ENCODE measurements at regions not wholly inside any gene's neighbourhood (a gene's known extent, or its start where the extent isn't known, plus 50 kb on each side); places are given as distances from the start of the nearest gene placed in this dataset.

DNA sequence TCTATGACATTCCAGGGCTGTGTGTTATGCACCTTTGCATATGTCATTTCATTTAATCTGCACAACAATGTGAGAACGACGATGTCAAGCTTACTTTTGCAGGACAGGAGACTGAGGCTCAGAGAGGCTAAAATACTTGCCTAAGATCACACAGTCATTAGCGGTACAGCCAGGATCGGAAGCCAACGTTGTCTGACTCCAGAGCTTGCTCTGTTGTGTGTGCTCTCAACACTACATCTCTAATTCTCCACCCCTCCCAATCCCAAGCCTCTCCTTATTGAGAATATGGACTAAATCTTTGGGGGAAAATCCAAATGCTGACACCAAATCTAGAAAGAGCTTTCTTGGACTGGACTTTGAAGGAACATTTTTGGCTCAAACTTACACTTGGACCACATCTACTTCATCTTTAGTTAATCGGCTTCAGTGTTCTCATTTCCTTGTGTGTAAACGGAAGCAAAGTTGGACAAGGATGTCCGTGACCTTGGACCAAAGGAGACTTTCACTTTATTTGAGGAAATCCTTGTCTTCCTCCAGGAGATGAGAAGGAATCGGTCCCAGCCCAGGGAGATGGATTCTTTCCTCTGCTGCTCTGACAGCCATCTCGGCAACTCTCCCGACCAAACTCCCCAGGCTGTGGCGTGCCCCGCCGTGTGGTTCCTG, 242.4 kb downstream of the LPIN1 start:
- H3K4me3 ChIP-seq (ENCODE audit: low read depth, low read length): no peak overlapping the region
- DNase-seq (ENCODE audit: low read depth): no peak
- TF ChIP-seq, protein P1, sequence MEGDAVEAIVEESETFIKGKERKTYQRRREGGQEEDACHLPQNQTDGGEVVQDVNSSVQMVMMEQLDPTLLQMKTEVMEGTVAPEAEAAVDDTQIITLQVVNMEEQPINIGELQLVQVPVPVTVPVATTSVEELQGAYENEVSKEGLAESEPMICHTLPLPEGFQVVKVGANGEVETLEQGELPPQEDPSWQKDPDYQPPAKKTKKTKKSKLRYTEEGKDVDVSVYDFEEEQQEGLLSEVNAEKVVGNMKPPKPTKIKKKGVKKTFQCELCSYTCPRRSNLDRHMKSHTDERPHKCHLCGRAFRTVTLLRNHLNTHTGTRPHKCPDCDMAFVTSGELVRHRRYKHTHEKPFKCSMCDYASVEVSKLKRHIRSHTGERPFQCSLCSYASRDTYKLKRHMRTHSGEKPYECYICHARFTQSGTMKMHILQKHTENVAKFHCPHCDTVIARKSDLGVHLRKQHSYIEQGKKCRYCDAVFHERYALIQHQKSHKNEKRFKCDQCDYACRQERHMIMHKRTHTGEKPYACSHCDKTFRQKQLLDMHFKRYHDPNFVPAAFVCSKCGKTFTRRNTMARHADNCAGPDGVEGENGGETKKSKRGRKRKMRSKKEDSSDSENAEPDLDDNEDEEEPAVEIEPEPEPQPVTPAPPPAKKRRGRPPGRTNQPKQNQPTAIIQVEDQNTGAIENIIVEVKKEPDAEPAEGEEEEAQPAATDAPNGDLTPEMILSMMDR (IDR thresholded peaks at IDR 0.05; ENCODE audit: control insufficient read depth, extremely low read depth, insufficient read depth): no peak

DNA sequence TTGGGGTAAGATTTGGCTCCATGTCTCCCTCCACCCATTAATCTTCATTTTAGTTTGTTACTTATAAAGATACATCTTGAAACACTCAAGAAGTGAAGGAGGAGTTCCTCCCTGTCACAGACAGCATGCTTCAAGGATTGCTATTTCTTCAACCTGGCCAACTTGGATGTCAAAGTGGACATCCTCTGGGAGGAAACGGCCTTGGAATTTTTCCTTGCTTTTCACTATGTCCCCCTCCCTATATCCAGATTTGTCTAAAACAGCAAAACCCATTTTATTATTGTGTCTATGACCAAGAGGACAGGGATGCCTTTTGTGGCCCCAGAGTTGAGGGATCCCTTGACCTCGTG, 242.9 kb downstream of the LPIN1 start:
- no peak overlapping the region for H3K4me3 ChIP-seq (ENCODE audit: low read depth, low read length)
- DNase-seq (ENCODE audit: low read depth): no peak
- TF ChIP-seq, protein P1 (IDR thresholded peaks at IDR 0.05; ENCODE audit: control insufficient read depth, extremely low read depth, insufficient read depth): no peak

DNA sequence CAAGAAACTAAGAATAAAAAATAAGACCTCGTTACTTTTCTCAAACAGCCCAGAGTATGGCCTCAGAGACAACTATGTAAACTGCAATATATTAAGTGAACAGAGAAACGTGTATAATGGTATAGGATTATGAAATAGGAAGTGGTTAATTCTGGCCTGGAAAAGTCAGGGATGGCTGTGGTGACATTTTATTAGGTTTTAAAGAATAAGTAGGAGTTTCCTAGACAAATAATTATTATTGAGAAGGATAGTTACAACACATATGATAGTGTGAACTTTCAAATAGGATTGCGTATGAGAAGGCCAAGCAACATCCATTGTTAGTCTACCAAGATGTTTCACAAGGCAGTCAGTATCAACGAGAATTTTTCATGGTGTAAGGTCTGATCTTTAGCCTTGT, 244.1 kb downstream of the LPIN1 start:
- TF ChIP-seq, protein P1 (IDR thresholded peaks at IDR 0.05; ENCODE audit: control insufficient read depth, extremely low read depth, insufficient read depth): no peak
- DNase-seq (ENCODE audit: low read depth): no peak
- no peak overlapping the region for H3K4me3 ChIP-seq (ENCODE audit: low read depth, low read length)

DNA sequence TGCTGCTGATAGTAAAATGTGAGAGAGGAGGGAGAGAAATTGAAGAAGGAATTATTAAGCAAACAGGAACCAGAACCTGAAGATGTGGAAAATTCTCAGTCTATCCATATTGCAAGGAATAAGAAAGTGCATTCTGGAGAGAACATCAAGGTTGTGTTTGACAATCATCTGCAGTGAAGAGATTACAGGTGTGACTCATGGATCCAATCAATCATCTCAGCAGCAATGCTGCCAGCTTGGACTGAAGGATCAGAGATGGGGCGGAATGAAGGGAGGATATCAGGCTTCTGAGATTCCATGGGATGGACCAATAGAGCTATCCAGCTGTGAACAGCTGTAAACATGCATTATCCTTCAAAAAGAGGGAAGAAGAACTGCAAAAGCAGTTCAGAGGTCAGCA, 247.3 kb downstream of the LPIN1 start:
- TF ChIP-seq, protein P1 (IDR thresholded peaks at IDR 0.05; ENCODE audit: control insufficient read depth, extremely low read depth, insufficient read depth): no peak
- DNase-seq (ENCODE audit: low read depth): no peak
- no peak overlapping the region for H3K4me3 ChIP-seq (ENCODE audit: low read depth, low read length)

DNA sequence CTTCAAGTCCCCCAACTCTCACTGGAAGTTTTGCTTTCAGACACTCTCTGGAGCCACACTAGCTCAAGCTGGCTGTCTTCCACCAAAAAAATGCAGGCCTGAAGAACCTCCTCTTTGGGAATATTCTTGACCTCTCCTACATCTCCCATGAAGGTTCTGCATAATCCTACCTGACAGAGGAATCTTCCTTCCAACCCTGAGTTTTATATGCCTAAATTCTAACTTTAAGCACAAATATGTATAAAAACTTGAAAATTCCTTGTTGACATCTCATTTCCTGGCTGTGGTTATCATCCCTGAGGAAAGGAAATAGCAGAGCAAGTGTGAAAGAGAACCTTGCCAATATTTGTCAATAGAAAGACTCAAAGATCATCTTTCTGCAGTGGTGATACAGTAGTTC, 249.0 kb downstream of the LPIN1 start:
- no peak for DNase-seq (ENCODE audit: low read depth)

DNA sequence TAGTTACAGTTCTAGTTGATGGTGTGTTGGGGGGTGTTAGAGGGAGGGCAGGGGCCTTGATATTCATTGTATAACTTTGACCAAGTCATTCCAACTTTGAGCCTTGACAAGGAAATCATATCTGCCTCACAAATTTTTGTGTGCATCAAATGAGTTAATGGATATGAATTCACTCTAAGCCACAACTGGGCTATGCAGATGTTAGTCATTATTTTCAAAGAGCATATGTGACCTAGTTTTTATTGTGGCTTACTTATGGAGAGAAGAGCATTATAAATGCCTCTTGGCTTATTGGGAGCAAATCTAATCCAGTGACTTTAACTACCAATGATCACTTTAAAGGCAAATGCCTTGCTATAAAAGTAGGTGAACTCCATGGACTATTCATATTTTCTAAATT, 250.2 kb downstream of the LPIN1 start:
- H3K4me3 ChIP-seq (ENCODE audit: low read depth, low read length): no peak overlapping the region
- DNase-seq (ENCODE audit: low read depth): no peak
- TF ChIP-seq, protein P1 (IDR thresholded peaks at IDR 0.05; ENCODE audit: control insufficient read depth, extremely low read depth, insufficient read depth): no peak

More for the DNA sequence above, 249.0 kb downstream of the LPIN1 start:
- no peak overlapping the region for H3K4me3 ChIP-seq (ENCODE audit: low read depth, low read length)
- TF ChIP-seq, protein P1 (IDR thresholded peaks at IDR 0.05; ENCODE audit: control insufficient read depth, extremely low read depth, insufficient read depth): no peak

DNA sequence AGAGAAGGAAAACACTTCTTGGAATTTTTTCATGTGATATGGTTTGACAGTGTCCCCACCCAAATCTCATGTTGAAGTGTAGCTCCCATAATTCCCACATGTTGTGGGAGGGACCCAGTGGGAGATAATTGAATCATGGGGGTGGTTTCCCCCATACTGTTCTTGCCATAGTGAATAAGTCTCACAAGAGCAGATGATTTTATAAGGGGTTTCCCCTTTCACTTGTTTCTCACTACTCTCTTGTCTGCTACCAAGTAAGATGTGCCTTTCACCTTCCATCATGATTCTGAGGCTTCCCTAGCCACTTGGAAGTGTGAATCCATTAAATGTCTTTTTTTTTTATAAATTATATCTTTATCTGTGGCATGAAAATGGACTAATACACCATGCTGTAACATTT, 250.7 kb downstream of the LPIN1 start:
- TF ChIP-seq, protein P1 (IDR thresholded peaks at IDR 0.05; ENCODE audit: control insufficient read depth, extremely low read depth, insufficient read depth): no peak
- no peak overlapping the region for H3K4me3 ChIP-seq (ENCODE audit: low read depth, low read length)

More for the DNA sequence above, 250.7 kb downstream of the LPIN1 start:
- DNase-seq (ENCODE audit: low read depth): no peak

Data from LNCaP clone FGC (cell line).